VCaP (cell line): ENCODE measurements at regions not wholly inside any gene's neighbourhood (a gene's known extent, or its start where the extent isn't known, plus 50 kb on each side); places are given as distances from the start of the nearest gene placed in this dataset.

ENCODE experiments used
- H3K27ac ChIP-seq: fragments of 450-650 bp; 2 replicates; pipeline ENCODE4 v1.5.1; 2017
- TF ChIP-seq, protein P1 (sequence below): fragments of 450-650 bp; conservative IDR thresholded peaks from 2 replicates; pipeline ENCODE4 v1.5.1; 2017; ENCODE audit warnings: mild to moderate bottlenecking, moderate library complexity

GRCh38 chr15:38186507-38186906 lies 66.1 kb upstream of the SPRED1 start:
- TF ChIP-seq, protein P1, sequence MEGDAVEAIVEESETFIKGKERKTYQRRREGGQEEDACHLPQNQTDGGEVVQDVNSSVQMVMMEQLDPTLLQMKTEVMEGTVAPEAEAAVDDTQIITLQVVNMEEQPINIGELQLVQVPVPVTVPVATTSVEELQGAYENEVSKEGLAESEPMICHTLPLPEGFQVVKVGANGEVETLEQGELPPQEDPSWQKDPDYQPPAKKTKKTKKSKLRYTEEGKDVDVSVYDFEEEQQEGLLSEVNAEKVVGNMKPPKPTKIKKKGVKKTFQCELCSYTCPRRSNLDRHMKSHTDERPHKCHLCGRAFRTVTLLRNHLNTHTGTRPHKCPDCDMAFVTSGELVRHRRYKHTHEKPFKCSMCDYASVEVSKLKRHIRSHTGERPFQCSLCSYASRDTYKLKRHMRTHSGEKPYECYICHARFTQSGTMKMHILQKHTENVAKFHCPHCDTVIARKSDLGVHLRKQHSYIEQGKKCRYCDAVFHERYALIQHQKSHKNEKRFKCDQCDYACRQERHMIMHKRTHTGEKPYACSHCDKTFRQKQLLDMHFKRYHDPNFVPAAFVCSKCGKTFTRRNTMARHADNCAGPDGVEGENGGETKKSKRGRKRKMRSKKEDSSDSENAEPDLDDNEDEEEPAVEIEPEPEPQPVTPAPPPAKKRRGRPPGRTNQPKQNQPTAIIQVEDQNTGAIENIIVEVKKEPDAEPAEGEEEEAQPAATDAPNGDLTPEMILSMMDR, result no peak
- no peak overlapping the region for H3K27ac ChIP-seq

GRCh38 chr15:38187630-38188313 lies 64.9 kb upstream of the SPRED1 start:
- TF ChIP-seq, protein P1, result no peak
- H3K27ac ChIP-seq, result no peak overlapping the region; the same call in 1 of the 2 replicates

DNA sequence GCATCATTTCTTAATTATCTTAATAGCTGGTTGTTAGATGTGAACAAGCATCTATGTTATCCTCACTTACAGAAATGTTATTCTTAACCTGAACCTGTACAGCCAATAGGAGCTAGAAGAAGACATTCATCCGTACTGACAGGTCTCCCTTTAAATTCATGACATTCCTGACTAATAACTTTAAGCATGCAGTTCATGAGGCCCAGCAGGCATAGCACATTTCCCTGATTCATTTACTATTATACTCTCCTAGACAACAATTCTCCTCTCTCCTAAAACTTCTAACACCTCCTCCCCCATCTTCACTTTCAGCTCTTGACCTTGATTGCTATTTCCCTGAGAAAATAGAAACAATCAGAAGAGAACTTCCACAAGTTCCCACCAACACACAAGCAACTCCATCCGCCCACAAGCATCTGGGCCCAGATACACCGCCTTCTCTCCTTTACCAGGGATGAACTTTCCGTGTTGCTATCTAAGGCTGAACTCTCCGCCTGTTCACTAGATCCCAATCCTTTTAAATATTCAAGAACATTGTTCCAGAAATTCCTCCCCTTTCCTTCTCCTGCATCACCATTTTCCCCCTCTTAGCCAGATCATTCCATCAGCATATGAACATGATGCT lies 62.9 kb upstream of the SPRED1 start:
- TF ChIP-seq, protein P1, result no peak
- H3K27ac ChIP-seq, result no peak overlapping the region

DNA sequence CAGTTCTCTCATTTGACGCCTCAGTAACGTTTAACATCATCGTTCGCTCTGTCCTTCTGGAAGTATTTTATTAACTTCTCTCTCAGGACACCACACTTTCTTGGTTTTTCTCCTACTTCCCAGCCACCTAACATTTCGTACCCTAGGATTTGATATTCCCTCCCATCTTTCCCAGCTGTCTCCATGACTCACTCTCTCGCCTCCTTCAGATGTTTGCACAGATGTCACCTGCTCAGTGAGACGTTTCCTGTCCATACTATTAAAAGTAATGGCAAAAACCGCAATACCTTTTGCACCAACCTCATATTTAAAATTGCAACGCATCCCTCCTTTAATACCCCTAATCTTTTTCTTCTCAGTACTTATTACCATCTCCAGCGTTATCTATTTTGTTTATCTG lies 62.1 kb upstream of the SPRED1 start:
- TF ChIP-seq, protein P1, result no peak

DNA sequence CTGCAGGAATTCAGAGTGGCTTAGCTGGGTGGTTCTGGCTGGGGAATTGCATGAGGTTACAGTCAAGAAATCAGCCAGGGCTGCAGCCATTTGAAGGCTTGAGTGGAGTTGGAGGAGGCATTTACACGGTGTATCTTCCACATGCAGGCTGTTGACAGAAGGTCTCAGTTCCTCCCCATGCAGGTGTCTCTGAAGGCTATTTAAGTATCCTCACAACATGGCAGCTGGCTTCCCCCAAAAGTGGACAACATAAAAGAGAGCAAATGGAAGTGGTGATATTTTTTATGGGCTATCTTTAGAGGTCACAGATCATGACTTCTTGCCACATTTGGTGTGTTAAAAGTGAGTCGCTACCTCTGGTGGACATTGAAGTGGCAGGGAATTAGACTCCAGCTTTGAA lies 60.1 kb upstream of the SPRED1 start:
- TF ChIP-seq, protein P1, result no peak
- H3K27ac ChIP-seq, result no peak overlapping the region

More for the DNA sequence above, 62.1 kb upstream of the SPRED1 start:
- H3K27ac ChIP-seq, result no peak overlapping the region

DNA sequence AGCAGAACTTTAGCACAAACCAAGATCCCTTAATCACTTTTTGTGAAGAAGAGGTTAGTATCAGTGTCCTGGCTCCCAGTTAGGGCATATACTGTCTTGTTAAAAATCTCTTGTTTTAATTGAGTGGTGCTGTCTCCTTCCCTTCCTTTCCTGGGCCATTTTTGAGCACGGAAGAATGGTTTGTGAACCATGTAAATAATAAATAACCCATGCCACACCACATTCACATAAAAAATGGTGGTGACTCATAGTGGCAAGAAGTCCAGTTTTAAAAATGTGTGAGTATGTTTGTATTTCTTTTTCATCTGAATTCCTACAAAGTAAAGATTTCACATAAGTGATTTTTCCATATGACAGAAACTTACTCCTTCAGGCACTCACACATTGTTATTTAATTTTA lies 59.1 kb upstream of the SPRED1 start:
- H3K27ac ChIP-seq, result no peak overlapping the region
- TF ChIP-seq, protein P1, result no peak

DNA sequence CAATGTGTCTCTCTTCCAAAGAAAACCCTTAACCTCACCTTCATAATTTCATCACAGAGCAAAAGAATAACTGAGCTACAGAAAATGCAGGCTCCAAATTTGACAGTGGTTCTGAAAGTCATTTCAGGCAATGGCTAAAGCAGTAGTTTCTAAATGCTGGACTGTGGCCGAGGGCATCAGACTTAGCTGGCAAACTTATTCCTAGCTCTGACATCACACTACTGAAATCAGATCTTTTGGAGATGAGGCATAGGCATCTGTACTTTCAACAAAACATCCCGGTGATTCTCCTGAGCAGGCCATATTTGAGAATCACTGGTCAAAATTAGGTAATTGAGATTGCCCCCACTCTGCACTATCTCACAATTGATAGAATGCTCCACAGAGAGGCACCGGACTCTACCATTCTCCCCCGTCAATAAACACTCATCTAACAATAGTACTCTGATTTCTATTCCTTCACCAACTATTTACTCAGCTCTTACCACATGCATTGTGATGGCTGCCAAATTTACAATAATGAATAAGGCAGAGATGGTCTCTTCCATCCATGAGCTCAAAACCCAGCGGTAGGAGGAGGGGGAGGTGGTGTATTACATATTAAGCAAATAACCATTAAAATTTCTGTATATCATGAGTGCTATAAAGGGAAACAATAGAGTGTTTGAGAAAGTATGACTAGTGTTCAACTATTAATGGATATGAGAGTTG lies 57.3 kb upstream of the SPRED1 start:
- H3K27ac ChIP-seq, result no peak overlapping the region
- TF ChIP-seq, protein P1, result no peak
